HepG2 (cell line): ENCODE measurements at regions not wholly inside any gene's neighbourhood (a gene's known extent, or its start where the extent isn't known, plus 50 kb on each side); places are given as distances from the start of the nearest gene placed in this dataset.

Source experiments
- ATAC-seq: fragments of 200-7000 bp; cut with Tn5 transposase; 3 replicates; pipeline ENCODE4 v1.9.1; 2020; ENCODE audit warnings: mild to moderate bottlenecking, moderate library complexity
- BruUV-seq: library from RNA; stranded (reverse); fragments of 400-500 nt; replicated peaks from 2 replicates; lab custom pipeline; 2021; lab: Mats Ljungman, UMichigan
- CTCF ChIA-PET: fragments of 300-600 bp; formaldehyde crosslinking; extraction: SDS; loops from one replicate; lab custom pipeline; 2021; ENCODE audit warnings: low total read pairs, inconsistent platforms, low intra/inter-chr PET ratio; lab: Yijun Ruan, JAX
- POLR2A ChIA-PET: fragments of 350-600 bp; sonication (Branson Sonifier 250); formaldehyde crosslinking; loops from one replicate; lab custom pipeline; 2020; ENCODE audit warnings: antibody characterized with exemption, inconsistent platforms; lab: Yijun Ruan, JAX
- DNase-seq: peaks from one replicate; pipeline ENCODE4 v3.0.0-alpha.2; 2015; ENCODE audit warnings: low spot score
- FAIRE-seq: peaks from 3 replicates; lab custom pipeline; 2011; peaks lifted over from hg19 to GRCh38; lab: Jason Lieb, UNC
- H2AFZ ChIP-seq: one replicate; pipeline ENCODE4 v1.6.1; 2011; ENCODE audit warnings: low read length, inconsistent platforms
- H3K27ac ChIP-seq: fragments of 300-600 bp; 3 replicates; pipeline ENCODE4 v1.8.0; 2011; ENCODE audit warnings: mixed run types, mild to moderate bottlenecking, mixed read lengths, low read length, inconsistent platforms; ENCODE audit not compliant: insufficient read depth; ENCODE audit errors: extremely low read length
- H3K27me3 ChIP-seq, 2 experiments: fragments of 200-600 bp in 1 of 2; 2 replicates in 1 of 2; 3 replicates in 1 of 2; pipeline versions ENCODE4 v1.6.0 to v1.8.0; 2011; ENCODE audit warnings: low read length in 2 of 2, mild to moderate bottlenecking in 2 of 2, moderate library complexity in 2 of 2, inconsistent platforms in 1 of 2; ENCODE audit not compliant: insufficient read depth in 2 of 2, control insufficient read depth in 1 of 2
- H3K36me3 ChIP-seq, 2 experiments: fragments of 200-600 bp in 1 of 2; replicated peaks in 1 of 2; 2 replicates in 1 of 2; 3 replicates in 1 of 2; pipeline versions ENCODE4 v1.5.1 to v1.8.0; 2011; ENCODE audit warnings: low read length in 2 of 2, inconsistent platforms in 1 of 2; ENCODE audit not compliant: insufficient read depth in 2 of 2, control insufficient read depth in 1 of 2
- H3K4me1 ChIP-seq: 2 replicates; pipeline ENCODE4 v1.5.1; 2012; ENCODE audit warnings: low read length, inconsistent platforms; ENCODE audit not compliant: insufficient read depth
- H3K4me2 ChIP-seq: 2 replicates; pipeline ENCODE4 v1.6.0; 2011; ENCODE audit warnings: low read depth, low read length, inconsistent platforms
- H3K4me3 ChIP-seq, 3 experiments: fragments of 200-600 bp in 1 of 3; sonication (generic), shearing (Covaris generic) in 1 of 3; replicated peaks in 1 of 3; 2 replicates each; pipeline ENCODE4 v1.5.1; 2011 to 2016; ENCODE audit warnings: low read length in 3 of 3, inconsistent platforms in 2 of 3, low read depth in 2 of 3, mild to moderate bottlenecking in 2 of 3, control low read depth in 1 of 3, mixed read lengths in 1 of 3; ENCODE audit not compliant: insufficient read depth in 1 of 3
- H3K79me2 ChIP-seq: one replicate; pipeline ENCODE4 v1.6.1; 2011; ENCODE audit warnings: low read length, inconsistent platforms; ENCODE audit not compliant: insufficient read depth
- H3K9ac ChIP-seq: 2 replicates; pipeline ENCODE4 v1.6.0; 2011; ENCODE audit warnings: mild to moderate bottlenecking, low read depth, low read length, inconsistent platforms; ENCODE audit not compliant: insufficient read depth
- H3K9me3 ChIP-seq: 2 replicates; pipeline ENCODE4 v1.5.1; 2012; ENCODE audit warnings: mild to moderate bottlenecking, low read length
- H4K20me1 ChIP-seq: 2 replicates; pipeline ENCODE4 v1.6.0; 2011; ENCODE audit warnings: inconsistent platforms, mild to moderate bottlenecking, low read length, moderate library complexity; ENCODE audit not compliant: insufficient read depth
- ARID2 ChIP-seq: sonication (generic); formaldehyde crosslinking; IDR thresholded peaks from 2 replicates; pipeline ENCODE4 v1.8.1; 2022; ENCODE audit warnings: mild to moderate bottlenecking, missing genetic modification reagents, borderline replicate concordance
- FOXA3 ChIP-seq: IDR thresholded peaks from 2 replicates; pipeline ENCODE4 v1.6.1; 2016; ENCODE audit warnings: missing genetic modification reagents, missing compliant biosample characterization
- HNRNPUL1 ChIP-seq: fragments of 200-400 bp; formaldehyde crosslinking; IDR thresholded peaks from 2 replicates; pipeline ENCODE4 v1.6.1; 2017; ENCODE audit warnings: low read depth, mild to moderate bottlenecking, low read length, moderate library complexity
- POGK ChIP-seq: sonication (generic); formaldehyde crosslinking; conservative IDR thresholded peaks from 2 replicates; pipeline ENCODE4 v1.8.0; 2022; ENCODE audit warnings: mild to moderate bottlenecking, moderate library complexity, missing genetic modification reagents
- SKIL ChIP-seq: sonication (generic); formaldehyde crosslinking; IDR thresholded peaks from 2 replicates; pipeline ENCODE4 v1.8.0; 2022; ENCODE audit warnings: missing genetic modification reagents, mild to moderate bottlenecking, moderate library complexity, borderline replicate concordance
- SMAD9 ChIP-seq: sonication (generic); formaldehyde crosslinking; IDR thresholded peaks from 2 replicates; pipeline ENCODE4 v1.5.1; 2020; ENCODE audit warnings: mild to moderate bottlenecking, missing genetic modification reagents
- WIZ ChIP-seq: sonication (generic); formaldehyde crosslinking; IDR thresholded peaks from 2 replicates; pipeline ENCODE4 v1.5.1; 2020; ENCODE audit warnings: mild to moderate bottlenecking, missing genetic modification reagents
- ZBTB46 ChIP-seq: sonication (generic); formaldehyde crosslinking; IDR thresholded peaks from 2 replicates; pipeline ENCODE4 v1.4.0; 2020; ENCODE audit warnings: mild to moderate bottlenecking, missing genetic modification reagents, borderline replicate concordance
- ZFY ChIP-seq: sonication (generic); formaldehyde crosslinking; IDR thresholded peaks from 2 replicates; pipeline ENCODE4 v1.4.0; 2020; ENCODE audit warnings: missing genetic modification reagents
- ZNF20 ChIP-seq: sonication (generic); formaldehyde crosslinking; IDR thresholded peaks from 2 replicates; pipeline ENCODE4 v1.4.0; 2020; ENCODE audit warnings: mild to moderate bottlenecking, moderate library complexity, missing genetic modification reagents
- ZNF451 ChIP-seq: sonication (generic); formaldehyde crosslinking; IDR thresholded peaks from 2 replicates; pipeline ENCODE4 v1.5.0; 2020; ENCODE audit warnings: mild to moderate bottlenecking, missing genetic modification reagents
- ZNF816 ChIP-seq: sonication (generic); formaldehyde crosslinking; IDR thresholded peaks from 2 replicates; pipeline ENCODE4 v1.8.0; 2022; ENCODE audit warnings: missing genetic modification reagents, mild to moderate bottlenecking, borderline replicate concordance
- ZSCAN5A ChIP-seq: sonication (generic); formaldehyde crosslinking; IDR thresholded peaks from 2 replicates; pipeline ENCODE4 v1.8.0; 2022; ENCODE audit warnings: mild to moderate bottlenecking, missing genetic modification reagents, borderline replicate concordance
- WGBS: methylation state at CpG from one replicate; pipeline ENCODE4 v1.1.6; 2017; ENCODE audit warnings: low lambda C conversion rate; 5-methylcytosine and 5-hydroxymethylcytosine counted together
- in situ Hi-C: cut with HindIII; loops from 2 replicates; pipeline ENCODE4 v1.10.0; 2017; ENCODE audit warnings: low pct_unique_long_range_greater_than_20kb; ENCODE audit not compliant: extremely low pct_ligation_motif_present
- intact Hi-C: fragments of 100-400 bp; cut with micrococcal nuclease; formaldehyde crosslinking; loops from one replicate; pipeline ENCODE4 v1.10.0; 2022; ENCODE audit not compliant: unreplicated experiment

- no peak for TF ChIP-seq ZSCAN5A
- TF ChIP-seq ZNF451 (CRISPR knock-in tag) = no peak
- no peak for TF ChIP-seq ZBTB46
- TF ChIP-seq ZFY (CRISPR knock-in tag) = no peak
- TF ChIP-seq POGK = no peak
- no peak for TF ChIP-seq WIZ (CRISPR knock-in tag)
- TF ChIP-seq ZNF20 (CRISPR knock-in tag) = no peak
Observed at GRCh38 chr7:115549910-115550309, 480.7 kb downstream of the TFEC start (continued).

DNA sequence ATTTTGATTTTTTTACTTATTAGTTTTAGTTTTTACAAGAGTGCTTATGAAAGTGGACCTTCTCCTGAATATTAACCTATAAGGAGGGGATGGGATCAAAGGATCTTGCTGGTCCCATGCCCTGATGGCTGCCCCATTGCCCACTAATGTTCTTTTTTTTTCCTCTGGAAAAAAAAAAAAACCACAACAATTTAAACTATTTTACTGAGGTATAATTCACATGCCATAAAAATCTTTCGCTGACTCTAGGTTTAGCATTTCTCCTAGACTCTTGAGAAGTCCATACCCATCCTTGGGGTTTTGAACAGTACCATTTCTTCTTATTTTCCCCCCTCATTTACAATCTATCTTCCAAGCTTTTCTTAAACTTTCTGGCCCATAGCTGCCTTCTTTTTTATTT, 481.8 kb downstream of the TFEC start:
- no peak overlapping the region for H3K4me3 ChIP-seq
- H4K20me1 ChIP-seq = no peaks in the 10 kb centered on the region
- in situ Hi-C loops (no loop called here), intact Hi-C loops (no loop called here)
- ChIA-PET CTCF (no interaction called here), POLR2A (no interaction called here)
- no peak for DNase-seq
- H3K9me3 ChIP-seq = no peaks in the 10 kb centered on the region
- FAIRE-seq = no peak
- TF ChIP-seq HNRNPUL1 (no peak), SKIL (CRISPR knock-in tag) (no peak), ARID2 (CRISPR knock-in tag) (no peak), SMAD9 (CRISPR knock-in tag) (no peak), FOXA3 (no peak), ZNF816 (CRISPR knock-in tag) (no peak)
- H3K4me2 ChIP-seq = no peak overlapping the region
- BruUV-seq = no TSS peak
- H3K27me3 ChIP-seq = no peaks in the 10 kb centered on the region; a peak in 1 of 5 replicates
- H2AFZ ChIP-seq = no peak overlapping the region
- H3K36me3 ChIP-seq = no peaks in the 10 kb centered on the region
- no peaks in the 10 kb centered on the region for H3K4me1 ChIP-seq
- no peak for ATAC-seq
- 0% methylated on average over 1 of the region's 1 CpG for WGBS
- H3K27ac ChIP-seq = no peak overlapping the region
- H3K9ac ChIP-seq = no peak overlapping the region
- H3K79me2 ChIP-seq = no peaks in the 10 kb centered on the region
